ENCODE measurements at regions not wholly inside any gene's neighbourhood (a gene's known extent, or its start where the extent isn't known, plus 50 kb on each side); places are given as distances from the start of the nearest gene placed in this dataset.

- intact Hi-C loops (cut with micrococcal nuclease; ENCODE audit: unreplicated experiment), result no loop called here
- Mint-ChIP-seq H3K4me3 (ENCODE audit: low read depth, unreplicated experiment) (no peak overlapping the region), H3K27ac (ENCODE audit: unreplicated experiment) (no peak overlapping the region), H3K27me3 (ENCODE audit: unreplicated experiment) (no peaks in the 10 kb centered on the region), H3K9me3 (ENCODE audit: low read depth, unreplicated experiment) (peaks cover 8% of the 10 kb centered on the region), H3K4me1 (ENCODE audit: low read depth, unreplicated experiment) (peaks cover 6% of the 10 kb centered on the region), H3K36me3 (ENCODE audit: insufficient read depth, unreplicated experiment) (no peaks in the 10 kb centered on the region)
- no TSS peak for BruUV-seq (replicated peaks)
- TF ChIP-seq, protein P1, sequence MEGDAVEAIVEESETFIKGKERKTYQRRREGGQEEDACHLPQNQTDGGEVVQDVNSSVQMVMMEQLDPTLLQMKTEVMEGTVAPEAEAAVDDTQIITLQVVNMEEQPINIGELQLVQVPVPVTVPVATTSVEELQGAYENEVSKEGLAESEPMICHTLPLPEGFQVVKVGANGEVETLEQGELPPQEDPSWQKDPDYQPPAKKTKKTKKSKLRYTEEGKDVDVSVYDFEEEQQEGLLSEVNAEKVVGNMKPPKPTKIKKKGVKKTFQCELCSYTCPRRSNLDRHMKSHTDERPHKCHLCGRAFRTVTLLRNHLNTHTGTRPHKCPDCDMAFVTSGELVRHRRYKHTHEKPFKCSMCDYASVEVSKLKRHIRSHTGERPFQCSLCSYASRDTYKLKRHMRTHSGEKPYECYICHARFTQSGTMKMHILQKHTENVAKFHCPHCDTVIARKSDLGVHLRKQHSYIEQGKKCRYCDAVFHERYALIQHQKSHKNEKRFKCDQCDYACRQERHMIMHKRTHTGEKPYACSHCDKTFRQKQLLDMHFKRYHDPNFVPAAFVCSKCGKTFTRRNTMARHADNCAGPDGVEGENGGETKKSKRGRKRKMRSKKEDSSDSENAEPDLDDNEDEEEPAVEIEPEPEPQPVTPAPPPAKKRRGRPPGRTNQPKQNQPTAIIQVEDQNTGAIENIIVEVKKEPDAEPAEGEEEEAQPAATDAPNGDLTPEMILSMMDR (IDR thresholded peaks at IDR 0.05; ENCODE audit: unreplicated experiment), result no peak
- CTCF ChIA-PET, result no interaction called here
- DNase-seq, result no peak
Measured at GRCh38 chr5:15248731-15249130, 251.2 kb upstream of the FBXL7 start.

- Mint-ChIP-seq H3K27ac (ENCODE audit: unreplicated experiment) (no peak overlapping the region), H3K27me3 (ENCODE audit: unreplicated experiment) (no peaks in the 10 kb centered on the region), H3K4me1 (ENCODE audit: low read depth, unreplicated experiment) (peaks cover 6% of the 10 kb centered on the region), H3K36me3 (ENCODE audit: insufficient read depth, unreplicated experiment) (no peaks in the 10 kb centered on the region), H3K9me3 (ENCODE audit: low read depth, unreplicated experiment) (peaks cover 8% of the 10 kb centered on the region), H3K4me3 (ENCODE audit: low read depth, unreplicated experiment) (no peak overlapping the region)
- BruUV-seq (replicated peaks), result no TSS peak
- CTCF ChIA-PET, result no interaction called here
- no peak for DNase-seq
- TF ChIP-seq, protein P1 (IDR thresholded peaks at IDR 0.05; ENCODE audit: unreplicated experiment), result no peak
- intact Hi-C loops (cut with micrococcal nuclease; ENCODE audit: unreplicated experiment), result no loop called here
Measured at GRCh38 chr5:15245913-15246312, 254.1 kb upstream of the FBXL7 start.

GRCh38 chr5:15243301-15244020 lies 256.5 kb upstream of the FBXL7 start:
- H3K4me3 Mint-ChIP-seq (ENCODE audit: low read depth, unreplicated experiment), result no peak overlapping the region
- H3K27me3 Mint-ChIP-seq (ENCODE audit: unreplicated experiment), result no peaks in the 10 kb centered on the region
- H3K36me3 Mint-ChIP-seq (ENCODE audit: insufficient read depth, unreplicated experiment), result no peaks in the 10 kb centered on the region
- DNase-seq, result no peak
- no peaks in the 10 kb centered on the region for H3K4me1 Mint-ChIP-seq (ENCODE audit: low read depth, unreplicated experiment)
- no peak overlapping the region for H3K27ac Mint-ChIP-seq (ENCODE audit: unreplicated experiment)
- intact Hi-C loops (cut with micrococcal nuclease; ENCODE audit: unreplicated experiment), result no loop called here
- BruUV-seq (replicated peaks), result no TSS peak
- H3K9me3 Mint-ChIP-seq (ENCODE audit: low read depth, unreplicated experiment), result peaks cover 13% of the 10 kb centered on the region
- CTCF ChIA-PET, result no interaction called here
- TF ChIP-seq, protein P1 (IDR thresholded peaks at IDR 0.05; ENCODE audit: unreplicated experiment), result no peak

DNA sequence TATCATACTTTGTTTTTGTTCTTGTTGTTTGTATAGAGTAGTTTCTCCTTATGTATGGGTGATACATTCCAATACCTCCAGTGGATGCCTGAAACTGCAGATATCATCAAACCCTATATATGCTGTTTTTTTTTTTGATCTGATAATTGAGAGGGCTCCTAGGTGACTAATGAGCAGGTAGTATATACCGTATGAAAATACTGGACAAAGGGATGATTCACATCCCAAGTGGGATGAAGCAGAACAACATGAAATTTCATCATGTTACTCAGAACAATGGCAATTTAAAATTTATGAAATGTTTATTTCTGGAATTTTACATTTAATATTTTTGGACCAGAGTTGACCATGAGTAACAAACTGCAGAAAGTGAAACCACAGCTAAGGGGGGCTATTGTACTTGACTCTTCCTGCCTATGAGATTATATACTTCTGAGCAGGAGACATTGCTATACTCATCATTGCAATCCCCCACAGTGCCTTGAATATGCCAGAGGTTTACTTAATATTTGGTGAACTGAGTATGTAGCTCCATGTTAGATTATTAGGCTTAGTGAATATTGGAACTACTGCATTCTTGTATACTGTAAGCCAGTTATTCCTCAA lies 258.7 kb upstream of the FBXL7 start:
- intact Hi-C loops (cut with micrococcal nuclease; ENCODE audit: unreplicated experiment), result no loop called here
- Mint-ChIP-seq H3K4me1 (ENCODE audit: low read depth, unreplicated experiment) (no peaks in the 10 kb centered on the region), H3K4me3 (ENCODE audit: low read depth, unreplicated experiment) (no peak overlapping the region), H3K27ac (ENCODE audit: unreplicated experiment) (no peak overlapping the region), H3K9me3 (ENCODE audit: low read depth, unreplicated experiment) (peaks cover 19% of the 10 kb centered on the region), H3K27me3 (ENCODE audit: unreplicated experiment) (no peaks in the 10 kb centered on the region), H3K36me3 (ENCODE audit: insufficient read depth, unreplicated experiment) (no peaks in the 10 kb centered on the region)
- CTCF ChIA-PET, result interaction anchor here (0.7 kb wide), 1 partner anchor 144 kb away, joined by 3 read pairs; no protein-coding TSS in a partner anchor
- TF ChIP-seq, protein P1 (IDR thresholded peaks at IDR 0.05; ENCODE audit: unreplicated experiment), result no peak
- BruUV-seq (replicated peaks), result no TSS peak
- DNase-seq, result no peak

Measured in Calu3 (cell line).